ENCODE measurements at regions not wholly inside any gene's neighbourhood (a gene's known extent, or its start where the extent isn't known, plus 50 kb on each side); places are given as distances from the start of the nearest gene placed in this dataset.

GRCh38 chr2:220078439-220078838 lies 451.0 kb downstream of the SLC4A3 start:
- peak; percentile 48 for DNase-seq (ENCODE audit: low read depth)
- TF ChIP-seq CTCF (IDR thresholded peaks at IDR 0.05; ENCODE audit: insufficient read depth, low read depth, low read length), result no peak
- no peak overlapping the region for H3K4me3 ChIP-seq (ENCODE audit: low read depth, low read length)

GRCh38 chr2:220079595-220079994 lies 452.2 kb downstream of the SLC4A3 start:
- no peak for DNase-seq (ENCODE audit: low read depth)
- no peak for TF ChIP-seq CTCF (IDR thresholded peaks at IDR 0.05; ENCODE audit: insufficient read depth, low read depth, low read length)
- no peak overlapping the region for H3K4me3 ChIP-seq (ENCODE audit: low read depth, low read length)

- DNase-seq (ENCODE audit: low read depth), result no peak
- TF ChIP-seq CTCF (IDR thresholded peaks at IDR 0.05; ENCODE audit: insufficient read depth, low read depth, low read length), result no peak
- no peak overlapping the region for H3K4me3 ChIP-seq (ENCODE audit: low read depth, low read length)
Measured at GRCh38 chr2:220081171-220081570, 453.7 kb downstream of the SLC4A3 start.

- TF ChIP-seq CTCF (IDR thresholded peaks at IDR 0.05; ENCODE audit: insufficient read depth, low read depth, low read length), result no peak
- no peak overlapping the region for H3K4me3 ChIP-seq (ENCODE audit: low read depth, low read length)
- no peak for DNase-seq (ENCODE audit: low read depth)
Measured at GRCh38 chr2:220090050-220090449, 462.6 kb downstream of the SLC4A3 start.

- no peak for DNase-seq (ENCODE audit: low read depth)
- TF ChIP-seq CTCF (IDR thresholded peaks at IDR 0.05; ENCODE audit: insufficient read depth, low read depth, low read length), result no peak
Measured at GRCh38 chr2:220096406-220096805, 469.0 kb downstream of the SLC4A3 start.

GRCh38 chr2:220101980-220102379 lies 474.6 kb downstream of the SLC4A3 start:
- DNase-seq (ENCODE audit: low read depth), result no peak
- TF ChIP-seq CTCF (IDR thresholded peaks at IDR 0.05; ENCODE audit: insufficient read depth, low read depth, low read length), result no peak
- no peak overlapping the region for H3K4me3 ChIP-seq (ENCODE audit: low read depth, low read length)

More at GRCh38 chr2:220096406-220096805, 469.0 kb downstream of the SLC4A3 start:
- no peak overlapping the region for H3K4me3 ChIP-seq (ENCODE audit: low read depth, low read length)

- H3K4me3 ChIP-seq (ENCODE audit: low read depth, low read length), result no peak overlapping the region
- DNase-seq (ENCODE audit: low read depth), result no peak
- TF ChIP-seq CTCF (IDR thresholded peaks at IDR 0.05; ENCODE audit: insufficient read depth, low read depth, low read length), result no peak
Measured at GRCh38 chr2:220103596-220103995, 476.2 kb downstream of the SLC4A3 start.
